ENCODE measurements at regions not wholly inside any gene's neighbourhood (a gene's known extent, or its start where the extent isn't known, plus 50 kb on each side); places are given as distances from the start of the nearest gene placed in this dataset.

DNA sequence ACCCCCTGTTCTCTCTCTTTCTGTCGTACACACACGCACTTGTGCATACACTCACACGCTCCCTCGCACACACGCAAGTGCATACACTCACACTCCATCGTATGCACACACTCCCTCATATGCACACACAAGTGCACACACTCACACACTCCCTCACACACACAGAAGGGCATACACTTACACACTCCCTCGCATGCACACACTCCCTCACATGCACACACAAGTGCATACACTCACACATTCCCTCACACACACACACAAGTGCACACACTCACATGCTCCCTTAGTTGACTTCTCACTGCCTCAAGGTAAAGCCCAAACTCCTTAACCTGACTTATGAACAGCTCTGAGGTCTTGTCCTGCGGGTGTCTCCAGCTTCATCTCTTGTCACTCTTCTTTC is 78.7 kb downstream of the NOG start:
- TF ChIP-seq GATA2 (IDR thresholded peaks at IDR 0.05; ENCODE audit: low read depth, low read length) (no peak), GATA3 (IDR thresholded peaks at IDR 0.05; ENCODE audit: low read depth, low read length) (no peak)

All from SH-SY5Y (cell line).